CD4-positive, CD25-positive, alpha-beta regulatory T cell (primary cell): ENCODE measurements at regions not wholly inside any gene's neighbourhood (a gene's known extent, or its start where the extent isn't known, plus 50 kb on each side); places are given as distances from the start of the nearest gene placed in this dataset.

Experiments used
- ATAC-seq, 2 donors: fragments of 150-1000 bp; cut with Tn5 transposase; one replicate each; pipeline ENCODE4 v1.10.0; 2021; ENCODE audit warnings: low read depth in 2 of 2, moderate number of reproducible peaks in 2 of 2, moderate library complexity in 1 of 2
- DNase-seq, 3 donors: peaks; one replicate each; pipeline versions ENCODE4 v3.0.0 to v3.0.0-alpha.2; 2012 to 2022; ENCODE audit warnings: mixed read lengths in 1 of 3
- H3K27ac ChIP-seq: one replicate; pipeline ENCODE4 v1.7.0; 2013; ENCODE audit warnings: mild to moderate bottlenecking, low read length; ENCODE audit not compliant: insufficient read depth, poor library complexity, severe bottlenecking
- H3K27me3 ChIP-seq: one replicate; pipeline ENCODE4 v1.7.0; 2013; ENCODE audit warnings: low read length; ENCODE audit not compliant: control insufficient read depth, insufficient read depth
- H3K36me3 ChIP-seq: one replicate; pipeline ENCODE4 v1.7.0; 2013; ENCODE audit warnings: mild to moderate bottlenecking, low read length, moderate library complexity; ENCODE audit not compliant: control insufficient read depth, insufficient read depth
- H3K4me1 ChIP-seq: 2 replicates; pipeline ENCODE4 v1.7.0; 2013; ENCODE audit warnings: mild to moderate bottlenecking, low read length; ENCODE audit not compliant: insufficient read depth, control insufficient read depth, poor library complexity, severe bottlenecking
- H3K4me3 ChIP-seq: one replicate; pipeline ENCODE4 v1.7.0; 2013; ENCODE audit warnings: low read depth, mild to moderate bottlenecking, low read length, moderate library complexity
- H3K9me3 ChIP-seq, 2 experiments: 1 replicate in 1 of 2; 2 replicates in 1 of 2; pipeline ENCODE4 v1.7.0; 2013; ENCODE audit warnings: low read length in 2 of 2, mild to moderate bottlenecking in 1 of 2, moderate library complexity in 1 of 2; ENCODE audit not compliant: control insufficient read depth in 2 of 2
- H3K27ac Mint-ChIP-seq, 3 donors: one replicate each; pipeline ENCODE4 v1.8.0; 2020 to 2022; ENCODE audit warnings: mild to moderate bottlenecking in 3 of 3, mixed read lengths in 3 of 3, moderate library complexity in 2 of 3
- H3K27me3 Mint-ChIP-seq: one replicate; pipeline ENCODE4 v1.8.0; 2022; ENCODE audit warnings: mild to moderate bottlenecking, mixed read lengths
- H3K36me3 Mint-ChIP-seq: one replicate; pipeline ENCODE4 v1.8.0; 2020; ENCODE audit warnings: mixed read lengths
- H3K4me1 Mint-ChIP-seq, 4 donors: one replicate each; pipeline ENCODE4 v1.8.0; 2020 to 2022; ENCODE audit warnings: mixed read lengths in 4 of 4, mild to moderate bottlenecking in 1 of 4
- H3K4me3 Mint-ChIP-seq, 4 donors: one replicate each; pipeline ENCODE4 v1.8.0; 2020 to 2022; ENCODE audit warnings: mild to moderate bottlenecking in 4 of 4, mixed read lengths in 4 of 4, moderate library complexity in 3 of 4
- H3K9me3 Mint-ChIP-seq, 7 donors: one replicate each; pipeline ENCODE4 v1.8.0; 2020 to 2022; ENCODE audit warnings: mixed read lengths in 7 of 7, mild to moderate bottlenecking in 3 of 7, moderate library complexity in 2 of 7

GRCh38 chr10:104520653-104521052, 120.4 kb upstream of the SORCS3 start:
- Histone ChIP-seq H3K4me3 (no peak overlapping the region), H3K9me3 (no peaks in the 10 kb centered on the region), H3K36me3 (no peaks in the 10 kb centered on the region), H3K27me3 (no peaks in the 10 kb centered on the region), H3K4me1 (no peaks in the 10 kb centered on the region), H3K27ac (no peak overlapping the region)
- DNase-seq (no peak), ATAC-seq (no peak)
- Mint-ChIP-seq H3K27me3 (peaks cover 13% of the 10 kb centered on the region), H3K36me3 (no peaks in the 10 kb centered on the region), H3K4me1 (no peaks in the 10 kb centered on the region), H3K4me3 (no peak overlapping the region), H3K27ac (no peak overlapping the region), H3K9me3 (peaks cover 0 to 3% (median 0%) of the 10 kb centered on the region in 7 donors)

GRCh38 chr10:104521901-104522694, 119.0 kb upstream of the SORCS3 start:
- H3K36me3 Mint-ChIP-seq, result no peaks in the 10 kb centered on the region
- Histone ChIP-seq H3K27ac (no peak overlapping the region), H3K4me1 (no peaks in the 10 kb centered on the region), H3K27me3 (no peaks in the 10 kb centered on the region), H3K4me3 (no peak overlapping the region), H3K9me3 (no peaks in the 10 kb centered on the region), H3K36me3 (no peaks in the 10 kb centered on the region)
- DNase-seq (no peak), ATAC-seq (no peak)
- H3K4me3 Mint-ChIP-seq, result no peak overlapping the region
- peaks cover 15% of the 10 kb centered on the region for H3K27me3 Mint-ChIP-seq
- H3K27ac Mint-ChIP-seq, result no peak overlapping the region
- H3K4me1 Mint-ChIP-seq, result no peaks in the 10 kb centered on the region
- H3K9me3 Mint-ChIP-seq, result peaks cover 0 to 3% (median 0%) of the 10 kb centered on the region in 7 donors

GRCh38 chr10:104526188-104526587, 114.9 kb upstream of the SORCS3 start:
- no peaks in the 10 kb centered on the region for H3K4me1 ChIP-seq
- no peak overlapping the region for H3K4me3 Mint-ChIP-seq
- H3K4me1 Mint-ChIP-seq, result no peaks in the 10 kb centered on the region
- H3K27ac Mint-ChIP-seq, result no peak overlapping the region
- H3K27me3 Mint-ChIP-seq, result peaks cover 11% of the 10 kb centered on the region
- H3K4me3 ChIP-seq, result no peak overlapping the region
- peaks cover 0 to 3% (median 0%) of the 10 kb centered on the region in 7 donors for H3K9me3 Mint-ChIP-seq
- H3K36me3 ChIP-seq, result no peaks in the 10 kb centered on the region
- ATAC-seq (no peak), DNase-seq (no peak)
- H3K36me3 Mint-ChIP-seq, result no peaks in the 10 kb centered on the region
- no peaks in the 10 kb centered on the region for H3K27me3 ChIP-seq
- no peaks in the 10 kb centered on the region for H3K9me3 ChIP-seq
- H3K27ac ChIP-seq, result no peak overlapping the region

GRCh38 chr10:104527013-104527412, 114.1 kb upstream of the SORCS3 start:
- Histone ChIP-seq H3K27me3 (no peaks in the 10 kb centered on the region), H3K27ac (no peak overlapping the region), H3K9me3 (no peaks in the 10 kb centered on the region), H3K36me3 (no peaks in the 10 kb centered on the region), H3K4me3 (no peak overlapping the region), H3K4me1 (no peaks in the 10 kb centered on the region)
- no peak overlapping the region for H3K4me3 Mint-ChIP-seq
- DNase-seq, result no peak
- peaks cover 11% of the 10 kb centered on the region for H3K27me3 Mint-ChIP-seq
- no peaks in the 10 kb centered on the region for H3K36me3 Mint-ChIP-seq
- H3K9me3 Mint-ChIP-seq, result peaks cover 0 to 3% (median 0%) of the 10 kb centered on the region in 7 donors
- ATAC-seq, result no peak
- H3K4me1 Mint-ChIP-seq, result no peaks in the 10 kb centered on the region
- no peak overlapping the region for H3K27ac Mint-ChIP-seq

GRCh38 chr10:104540181-104540580, 100.9 kb upstream of the SORCS3 start:
- H3K36me3 ChIP-seq, result no peaks in the 10 kb centered on the region
- Mint-ChIP-seq H3K4me3 (no peak overlapping the region), H3K27me3 (peaks cover 5% of the 10 kb centered on the region), H3K36me3 (no peaks in the 10 kb centered on the region), H3K9me3 (peaks cover 0 to 4% (median 0%) of the 10 kb centered on the region in 7 donors), H3K4me1 (no peaks in the 10 kb centered on the region), H3K27ac (no peak overlapping the region)
- no peaks in the 10 kb centered on the region for H3K9me3 ChIP-seq
- ATAC-seq (no peak), DNase-seq (no peak)
- H3K27ac ChIP-seq, result no peak overlapping the region
- H3K4me3 ChIP-seq, result no peak overlapping the region
- peaks cover 3% of the 10 kb centered on the region for H3K27me3 ChIP-seq
- H3K4me1 ChIP-seq, result no peaks in the 10 kb centered on the region

- H3K4me1 Mint-ChIP-seq, result no peaks in the 10 kb centered on the region
- Histone ChIP-seq H3K27me3 (peaks cover 3% of the 10 kb centered on the region), H3K36me3 (no peaks in the 10 kb centered on the region), H3K27ac (no peak overlapping the region), H3K4me1 (no peaks in the 10 kb centered on the region), H3K4me3 (no peak overlapping the region), H3K9me3 (no peaks in the 10 kb centered on the region)
- ATAC-seq (no peak), DNase-seq (no peak)
- H3K27ac Mint-ChIP-seq, result no peak overlapping the region
- no peaks in the 10 kb centered on the region for H3K36me3 Mint-ChIP-seq
- no peak overlapping the region for H3K4me3 Mint-ChIP-seq
- peaks cover 5% of the 10 kb centered on the region for H3K27me3 Mint-ChIP-seq
- H3K9me3 Mint-ChIP-seq, result peaks cover 0 to 4% (median 0%) of the 10 kb centered on the region in 7 donors
These were observed 99.3 kb upstream of the SORCS3 start for GRCh38 chr10:104541820-104542219.

- Histone ChIP-seq H3K9me3 (no peaks in the 10 kb centered on the region), H3K27ac (no peak overlapping the region), H3K27me3 (peaks cover 2% of the 10 kb centered on the region), H3K36me3 (no peaks in the 10 kb centered on the region), H3K4me3 (no peak overlapping the region), H3K4me1 (no peaks in the 10 kb centered on the region)
- Mint-ChIP-seq H3K9me3 (peaks cover 0 to 5% (median 0%) of the 10 kb centered on the region in 7 donors), H3K27me3 (no peaks in the 10 kb centered on the region), H3K4me3 (no peak overlapping the region), H3K36me3 (no peaks in the 10 kb centered on the region), H3K27ac (no peak overlapping the region), H3K4me1 (no peaks in the 10 kb centered on the region)
- DNase-seq (no peak), ATAC-seq (no peak)
These were observed 94.8 kb upstream of the SORCS3 start for GRCh38 chr10:104546336-104546735.

GRCh38 chr10:104546756-104547155, 94.3 kb upstream of the SORCS3 start:
- no peaks in the 10 kb centered on the region for H3K4me1 ChIP-seq
- Mint-ChIP-seq H3K9me3 (peaks cover 0 to 5% (median 0%) of the 10 kb centered on the region in 7 donors), H3K4me3 (no peak overlapping the region), H3K27ac (no peak overlapping the region), H3K36me3 (no peaks in the 10 kb centered on the region), H3K27me3 (no peaks in the 10 kb centered on the region), H3K4me1 (no peaks in the 10 kb centered on the region)
- H3K27ac ChIP-seq, result no peak overlapping the region
- H3K9me3 ChIP-seq, result no peaks in the 10 kb centered on the region
- H3K36me3 ChIP-seq, result no peaks in the 10 kb centered on the region
- DNase-seq, result no peak
- no peak overlapping the region for H3K4me3 ChIP-seq
- no peak for ATAC-seq
- peaks cover 2% of the 10 kb centered on the region for H3K27me3 ChIP-seq
